ENCODE measurements at regions not wholly inside any gene's neighbourhood (a gene's known extent, or its start where the extent isn't known, plus 50 kb on each side); places are given as distances from the start of the nearest gene placed in this dataset.
"Not testable (repeated sequence)": the region's sequence is repeated elsewhere in the genome, so short reads cannot be mapped to it uniquely, and the experiment has no call there.

GRCh38 chr16:77509051-77509450 lies 74.2 kb upstream of the ADAMTS18 start:
- no peak for TF ChIP-seq CTCF (conservative IDR thresholded peaks at IDR 0.05; ENCODE audit: low read length)
- DNase-seq (ENCODE audit: low read depth) = no peak
- no peak overlapping the region for H3K4me3 ChIP-seq (ENCODE audit: low read length)

DNA sequence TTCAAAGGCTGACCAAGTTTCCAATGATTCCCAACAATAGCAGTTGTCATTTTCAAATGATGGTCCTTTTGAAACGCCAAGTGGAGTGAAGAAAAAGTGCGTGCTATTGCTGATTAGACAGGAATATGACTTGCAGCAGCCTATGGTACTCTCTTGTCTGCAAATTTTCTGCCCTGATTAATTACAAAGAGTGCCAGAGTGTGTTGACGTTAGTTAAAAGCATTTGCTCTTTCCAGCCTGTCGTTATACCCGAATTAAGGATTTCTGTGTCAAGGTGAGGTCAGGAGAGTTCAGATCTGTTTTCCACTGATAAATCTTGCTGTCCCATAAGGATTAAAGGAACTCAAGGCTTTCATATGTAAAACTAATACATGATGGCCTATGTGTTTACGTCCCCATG lies 75.0 kb upstream of the ADAMTS18 start:
- TF ChIP-seq CTCF (conservative IDR thresholded peaks at IDR 0.05; ENCODE audit: low read length) = no peak
- DNase-seq (ENCODE audit: low read depth) = no peak

GRCh38 chr16:77511053-77511452 lies 76.2 kb upstream of the ADAMTS18 start:
- no peak for DNase-seq (ENCODE audit: low read depth)
- H3K4me3 ChIP-seq (ENCODE audit: low read length) = no peak overlapping the region
- no peak for TF ChIP-seq CTCF (conservative IDR thresholded peaks at IDR 0.05; ENCODE audit: low read length)

More for the DNA sequence above, 75.0 kb upstream of the ADAMTS18 start:
- H3K4me3 ChIP-seq (ENCODE audit: low read length) = no peak overlapping the region

DNA sequence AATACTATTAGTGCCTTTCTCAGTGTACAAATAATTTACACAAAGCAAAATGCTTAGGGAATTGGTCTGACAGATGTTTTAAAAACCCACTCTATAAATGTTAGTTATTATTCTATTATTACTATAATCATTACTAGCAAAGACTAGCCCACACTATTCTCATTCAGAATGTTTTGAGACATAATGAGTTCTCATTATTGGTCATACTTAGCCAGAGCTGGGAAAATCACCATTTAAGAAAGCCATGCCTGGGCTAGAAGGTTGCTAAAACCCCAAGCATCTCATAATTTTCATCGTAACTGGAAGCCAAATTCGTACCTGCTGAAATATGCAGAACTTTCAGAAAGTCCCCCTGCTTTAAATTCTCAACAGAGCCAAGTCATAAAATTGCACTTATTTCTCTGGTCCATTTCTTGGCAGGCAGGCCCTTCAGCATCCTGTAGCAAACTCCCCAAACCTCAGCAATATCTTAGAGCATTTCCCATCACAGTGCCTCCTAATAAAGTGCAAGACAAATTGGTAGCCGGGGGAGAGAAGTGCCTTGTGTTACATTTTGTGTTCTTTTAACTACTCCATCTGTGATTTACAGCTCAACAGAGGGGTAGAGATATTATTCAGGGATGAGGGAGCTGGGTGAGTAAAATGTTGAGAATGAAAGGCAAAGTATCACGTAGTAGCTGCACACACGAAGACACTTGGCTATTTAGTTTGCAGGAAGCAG lies 79.8 kb upstream of the ADAMTS18 start:
- no peak for TF ChIP-seq CTCF (conservative IDR thresholded peaks at IDR 0.05; ENCODE audit: low read length)
- H3K4me3 ChIP-seq (ENCODE audit: low read length) = no peak overlapping the region
- DNase-seq (ENCODE audit: low read depth) = no peak

DNA sequence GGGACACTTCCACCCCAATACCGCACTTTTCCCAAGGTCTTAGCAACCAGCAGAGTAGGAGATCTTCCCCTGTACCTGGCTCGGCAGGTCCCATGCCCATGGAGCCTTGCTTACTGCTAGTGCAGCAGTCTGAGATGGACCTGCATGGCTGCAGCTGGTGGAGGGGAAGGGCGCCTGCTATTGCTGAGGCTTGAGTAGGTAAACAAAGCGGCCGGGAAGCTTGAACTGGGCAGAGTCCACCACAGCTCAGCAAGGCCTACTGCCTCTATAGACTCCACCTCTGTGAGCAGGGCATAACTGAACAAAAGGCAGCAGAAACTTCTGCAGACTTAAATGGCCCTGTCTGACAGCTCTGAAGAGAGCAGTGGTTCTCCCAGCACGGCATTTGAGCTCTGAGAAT lies 90.4 kb upstream of the ADAMTS18 start:
- H3K4me3 ChIP-seq (ENCODE audit: low read length); DNase-seq (ENCODE audit: low read depth): not testable (repeated sequence)

- TF ChIP-seq CTCF (conservative IDR thresholded peaks at IDR 0.05; ENCODE audit: low read length) = no peak
- DNase-seq (ENCODE audit: low read depth) = peak; percentile 96
- no peak overlapping the region for H3K4me3 ChIP-seq (ENCODE audit: low read length)
Observed at GRCh38 chr16:77531752-77532151, 96.9 kb upstream of the ADAMTS18 start.

- no peak for TF ChIP-seq CTCF (conservative IDR thresholded peaks at IDR 0.05; ENCODE audit: low read length)
- no peak for DNase-seq (ENCODE audit: low read depth)
- H3K4me3 ChIP-seq (ENCODE audit: low read length) = no peak overlapping the region
Observed at GRCh38 chr16:77536809-77537208, 102.0 kb upstream of the ADAMTS18 start.
